HG03064 (cell line): ENCODE measurements at regions not wholly inside any gene's neighbourhood (a gene's known extent, or its start where the extent isn't known, plus 50 kb on each side); places are given as distances from the start of the nearest gene placed in this dataset.
"Not testable (repeated sequence)": the region's sequence is repeated elsewhere in the genome, so short reads cannot be mapped to it uniquely, and the experiment has no call there.

Experiments used
- ATAC-seq: cut with Tn5 transposase; IDR thresholded peaks from one replicate; pipeline ENCODE4 v1.9.1; 2021; ENCODE audit warnings: low read depth; ENCODE audit not compliant: unreplicated experiment

- ATAC-seq: no peak
These were observed 228.9 kb upstream of the PRKD1 start for GRCh38 chr14:30156571-30156970.

- no peak for ATAC-seq
These were observed 230.7 kb upstream of the PRKD1 start for GRCh38 chr14:30158299-30158698.

GRCh38 chr14:30159374-30159773 is 231.7 kb upstream of the PRKD1 start:
- no peak for ATAC-seq

- ATAC-seq: no peak
These were observed 233.0 kb upstream of the PRKD1 start for GRCh38 chr14:30160608-30161007.

GRCh38 chr14:30162066-30162465 is 234.4 kb upstream of the PRKD1 start:
- ATAC-seq: no peak

- ATAC-seq: no peak
These were observed 237.6 kb upstream of the PRKD1 start for GRCh38 chr14:30165255-30165654.

GRCh38 chr14:30177781-30178180 is 250.1 kb upstream of the PRKD1 start:
- ATAC-seq: no peak

GRCh38 chr14:30179381-30180130 is 251.9 kb upstream of the PRKD1 start:
- ATAC-seq: no peak

- ATAC-seq: no peak
These were observed 252.6 kb upstream of the PRKD1 start for GRCh38 chr14:30180219-30180618.

- ATAC-seq: no peak
These were observed 258.2 kb upstream of the PRKD1 start for GRCh38 chr14:30185832-30186231.

GRCh38 chr14:30191639-30192279 is 264.1 kb upstream of the PRKD1 start:
- ATAC-seq: no peak

- ATAC-seq: no peak
These were observed 265.5 kb upstream of the PRKD1 start for GRCh38 chr14:30193101-30193500.

- ATAC-seq: no peak
These were observed 266.3 kb upstream of the PRKD1 start for GRCh38 chr14:30193845-30194501.

- ATAC-seq: no peak
These were observed 267.1 kb upstream of the PRKD1 start for GRCh38 chr14:30194741-30195148.

- no peak for ATAC-seq
These were observed 268.3 kb upstream of the PRKD1 start for GRCh38 chr14:30195941-30196340.

GRCh38 chr14:30196861-30197260 is 269.2 kb upstream of the PRKD1 start:
- ATAC-seq: no peak

GRCh38 chr14:30198720-30199119 is 271.1 kb upstream of the PRKD1 start:
- ATAC-seq: not testable (repeated sequence)

- no peak for ATAC-seq
These were observed 276.9 kb upstream of the PRKD1 start for GRCh38 chr14:30204431-30204980.

- no peak for ATAC-seq
These were observed 281.5 kb upstream of the PRKD1 start for GRCh38 chr14:30209136-30209535.

- no peak for ATAC-seq
These were observed 283.0 kb upstream of the PRKD1 start for GRCh38 chr14:30210630-30211029.

GRCh38 chr14:30211326-30211725 is 283.7 kb upstream of the PRKD1 start:
- ATAC-seq: no peak
